Mesothelial cell of epicardium (in vitro differentiated cells): ENCODE measurements at regions not wholly inside any gene's neighbourhood (a gene's known extent, or its start where the extent isn't known, plus 50 kb on each side); places are given as distances from the start of the nearest gene placed in this dataset.

Source experiments
- DNase-seq, 2 experiments: peaks; one replicate each; pipeline ENCODE4 v3.0.0; 2021; ENCODE audit warnings: low spot score in 2 of 2; ENCODE audit not compliant: unreplicated experiment in 2 of 2
- H3K27ac Mint-ChIP-seq: 2 replicates; pipeline ENCODE4 v1.8.0; 2021; ENCODE audit warnings: mixed read lengths
- H3K27me3 Mint-ChIP-seq: 2 replicates; pipeline ENCODE4 v1.8.0; 2021; ENCODE audit warnings: low read depth, mixed read lengths
- H3K36me3 Mint-ChIP-seq: 2 replicates; pipeline ENCODE4 v1.8.0; 2021; ENCODE audit warnings: mixed read lengths
- H3K4me1 Mint-ChIP-seq: 2 replicates; pipeline ENCODE4 v1.8.0; 2021; ENCODE audit warnings: mixed read lengths
- H3K4me3 Mint-ChIP-seq: 2 replicates; pipeline ENCODE4 v1.8.0; 2021; ENCODE audit warnings: mild to moderate bottlenecking, moderate library complexity, mixed read lengths
- H3K9me3 Mint-ChIP-seq: 2 replicates; pipeline ENCODE4 v1.8.0; 2021; ENCODE audit warnings: mixed read lengths
- CTCF ChIP-seq: fragments of 200-600 bp; sonication (generic); IDR thresholded peaks from one replicate; pipeline ENCODE4 v1.5.0; 2021; ENCODE audit warnings: antibody characterized with exemption; ENCODE audit not compliant: unreplicated experiment

- H3K4me3 Mint-ChIP-seq = no peak overlapping the region
- H3K27me3 Mint-ChIP-seq = no peaks in the 10 kb centered on the region
- TF ChIP-seq CTCF = no peak
- no peaks in the 10 kb centered on the region for H3K36me3 Mint-ChIP-seq
- no peak overlapping the region for H3K27ac Mint-ChIP-seq
- no peaks in the 10 kb centered on the region for H3K9me3 Mint-ChIP-seq
- no peak for DNase-seq
- H3K4me1 Mint-ChIP-seq = peaks cover under 1% of the 10 kb centered on the region
These were observed 381.7 kb downstream of the CDH19 start for GRCh38 chr18:66222174-66222573.

- no peaks in the 10 kb centered on the region for H3K27me3 Mint-ChIP-seq
- no peak overlapping the region for H3K27ac Mint-ChIP-seq
- no peak for TF ChIP-seq CTCF
- H3K4me1 Mint-ChIP-seq = peaks cover 4% of the 10 kb centered on the region
- no peak overlapping the region for H3K4me3 Mint-ChIP-seq
- no peaks in the 10 kb centered on the region for H3K9me3 Mint-ChIP-seq
- no peak for DNase-seq
- no peaks in the 10 kb centered on the region for H3K36me3 Mint-ChIP-seq
These were observed 384.1 kb downstream of the CDH19 start for GRCh38 chr18:66219817-66220216.

DNA sequence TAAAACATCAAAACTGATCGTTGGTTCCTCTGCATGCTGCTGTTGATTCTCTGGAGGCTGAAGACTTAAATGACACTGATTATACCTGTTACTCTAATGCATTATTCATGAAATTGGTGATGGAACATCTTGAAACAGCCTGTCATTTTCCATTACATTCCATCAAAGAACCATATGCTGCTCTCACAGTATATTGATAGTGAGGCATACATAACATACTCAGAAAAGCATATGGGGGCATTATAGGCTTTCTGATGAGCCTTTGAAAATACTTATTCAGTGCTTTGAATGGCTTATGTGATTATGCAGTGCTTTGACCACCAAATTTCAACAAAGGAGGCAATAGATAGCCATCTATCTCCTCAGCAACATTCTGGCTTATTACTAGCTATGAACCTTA lies 392.1 kb downstream of the CDH19 start:
- Mint-ChIP-seq H3K36me3 (no peaks in the 10 kb centered on the region), H3K27me3 (no peaks in the 10 kb centered on the region), H3K9me3 (no peaks in the 10 kb centered on the region), H3K27ac (no peak overlapping the region), H3K4me1 (no peaks in the 10 kb centered on the region), H3K4me3 (no peak overlapping the region)
- DNase-seq = no peak
- TF ChIP-seq CTCF = no peak

- no peak for TF ChIP-seq CTCF
- no peaks in the 10 kb centered on the region for H3K4me1 Mint-ChIP-seq
- H3K27me3 Mint-ChIP-seq = no peaks in the 10 kb centered on the region
- no peak overlapping the region for H3K4me3 Mint-ChIP-seq
- DNase-seq = no peak
- no peaks in the 10 kb centered on the region for H3K9me3 Mint-ChIP-seq
- H3K36me3 Mint-ChIP-seq = no peaks in the 10 kb centered on the region
- no peak overlapping the region for H3K27ac Mint-ChIP-seq
These were observed 393.0 kb downstream of the CDH19 start for GRCh38 chr18:66210875-66211274.

DNA sequence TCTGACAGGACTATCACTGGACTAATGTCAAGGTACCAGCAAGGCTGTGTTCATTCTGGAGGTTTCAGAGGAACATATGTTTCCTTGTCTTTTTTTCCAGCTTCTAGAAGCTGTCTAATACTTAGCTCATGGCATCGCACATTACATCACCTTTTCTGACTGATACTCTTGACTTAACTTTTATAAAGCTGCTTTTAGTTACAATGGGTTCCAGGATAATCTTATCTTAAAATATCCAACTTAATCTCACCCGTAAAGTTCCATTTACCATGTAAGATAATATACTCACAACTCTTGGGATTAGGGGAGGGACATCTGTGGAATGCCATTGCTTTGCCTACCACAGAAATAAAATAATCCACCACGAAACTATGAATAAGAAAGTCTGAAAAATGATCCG lies 394.2 kb downstream of the CDH19 start:
- Mint-ChIP-seq H3K27ac (no peak overlapping the region), H3K9me3 (no peaks in the 10 kb centered on the region), H3K4me3 (no peak overlapping the region), H3K27me3 (no peaks in the 10 kb centered on the region), H3K4me1 (no peaks in the 10 kb centered on the region), H3K36me3 (no peaks in the 10 kb centered on the region)
- TF ChIP-seq CTCF = no peak
- no peak for DNase-seq

- DNase-seq = no peak
- Mint-ChIP-seq H3K4me3 (no peak overlapping the region), H3K27me3 (no peaks in the 10 kb centered on the region), H3K36me3 (no peaks in the 10 kb centered on the region), H3K9me3 (no peaks in the 10 kb centered on the region), H3K27ac (no peak overlapping the region), H3K4me1 (no peaks in the 10 kb centered on the region)
- TF ChIP-seq CTCF = no peak
These were observed 407.1 kb downstream of the CDH19 start for GRCh38 chr18:66196805-66197204.
